OCI-LY1 (cell line): ENCODE measurements at regions not wholly inside any gene's neighbourhood (a gene's known extent, or its start where the extent isn't known, plus 50 kb on each side); places are given as distances from the start of the nearest gene placed in this dataset.

Experiments used
- H2AFZ ChIP-seq: fragments of 200-600 bp; sonication (generic), shearing (Covaris generic); 2 replicates; pipeline ENCODE4 v1.6.0; 2014; ENCODE audit warnings: antibody characterized with exemption, mild to moderate bottlenecking, low read length
- H3F3A ChIP-seq: fragments of 200-600 bp; sonication (generic), shearing (Covaris generic); 2 replicates; pipeline ENCODE4 v1.6.0; 2014; ENCODE audit warnings: mild to moderate bottlenecking, antibody characterized with exemption, low read length, moderate library complexity; ENCODE audit not compliant: insufficient read depth
- H3K27ac ChIP-seq: fragments of 200-600 bp; sonication (generic); 2 replicates; pipeline ENCODE4 v1.5.1; 2014; ENCODE audit warnings: low read length, mixed run types, mild to moderate bottlenecking, low read depth; ENCODE audit not compliant: poor library complexity, severe bottlenecking
- H3K27me3 ChIP-seq: fragments of 200-600 bp; sonication (generic); 2 replicates; pipeline ENCODE4 v1.6.0; 2014; ENCODE audit warnings: antibody characterized with exemption, mild to moderate bottlenecking, low read length, moderate library complexity; ENCODE audit not compliant: insufficient read depth
- H3K36me3 ChIP-seq: fragments of 200-600 bp; sonication (generic); 2 replicates; pipeline ENCODE4 v1.6.1; 2014; ENCODE audit warnings: mild to moderate bottlenecking, antibody characterized with exemption, low read length, moderate library complexity, mixed read lengths; ENCODE audit not compliant: insufficient read depth
- H3K4me1 ChIP-seq: fragments of 200-600 bp; sonication (generic); 2 replicates; pipeline ENCODE4 v1.5.1; 2014; ENCODE audit warnings: mild to moderate bottlenecking, low read length, moderate library complexity; ENCODE audit not compliant: insufficient read depth, severe bottlenecking
- H3K4me2 ChIP-seq: fragments of 200-600 bp; sonication (generic), shearing (Covaris generic); 2 replicates; pipeline ENCODE4 v1.6.1; 2014; ENCODE audit warnings: low read length
- H3K4me3 ChIP-seq: fragments of 200-600 bp; sonication (generic); 2 replicates; pipeline ENCODE4 v1.5.1; 2014; ENCODE audit warnings: low read length, low read depth, mild to moderate bottlenecking, mixed read lengths; ENCODE audit not compliant: poor library complexity, severe bottlenecking
- H3K79me2 ChIP-seq: fragments of 200-600 bp; shearing (Covaris generic); 2 replicates; pipeline ENCODE4 v1.6.1; 2016; ENCODE audit warnings: mixed run types, low read length, mixed read lengths; ENCODE audit not compliant: insufficient read depth
- H3K9ac ChIP-seq: fragments of 200-600 bp; sonication (generic), shearing (Covaris generic); 2 replicates; pipeline ENCODE4 v1.6.1; 2014; ENCODE audit warnings: mild to moderate bottlenecking, low read length, mixed read lengths
- H3K9me2 ChIP-seq: fragments of 200-600 bp; sonication (generic), shearing (Covaris generic); 2 replicates; pipeline ENCODE4 v1.6.1; 2014; ENCODE audit warnings: low read depth, mild to moderate bottlenecking, low read length, mixed read lengths
- H3K9me3 ChIP-seq: fragments of 200-600 bp; shearing (Covaris generic); 2 replicates; pipeline ENCODE4 v1.6.1; 2014; ENCODE audit warnings: low read length, mixed read lengths
- H4K20me1 ChIP-seq: fragments of 200-600 bp; sonication (generic), shearing (Covaris generic); 2 replicates; pipeline ENCODE4 v1.6.0; 2016; ENCODE audit warnings: mild to moderate bottlenecking, low read length; ENCODE audit not compliant: insufficient read depth
- CTCF ChIP-seq: fragments of 200-600 bp; sonication (generic), shearing (Covaris generic); IDR thresholded peaks from 2 replicates; pipeline ENCODE4 v1.5.1; 2017; ENCODE audit warnings: mild to moderate bottlenecking, antibody characterized with exemption, low read length, moderate library complexity, mixed read lengths
- EZH2 ChIP-seq: fragments of 200-600 bp; sonication (generic), shearing (Covaris generic); IDR thresholded peaks from 2 replicates; pipeline ENCODE4 v1.8.0; 2017; ENCODE audit warnings: borderline replicate concordance, mixed run types, mild to moderate bottlenecking, antibody characterized with exemption, low read length, moderate library complexity, mixed read lengths

- Histone ChIP-seq H3K27ac (no peak overlapping the region), H3K9ac (no peak overlapping the region), H3K4me1 (no peaks in the 10 kb centered on the region), H3K36me3 (no peaks in the 10 kb centered on the region), H3K4me3 (no peak overlapping the region), H3K79me2 (no peaks in the 10 kb centered on the region), H4K20me1 (no peaks in the 10 kb centered on the region), H3K9me2 (no peaks in the 10 kb centered on the region), H2AFZ (no peak overlapping the region), H3K4me2 (no peak overlapping the region), H3K27me3 (no peaks in the 10 kb centered on the region), H3K9me3 (no peaks in the 10 kb centered on the region), H3F3A (no peaks in the 10 kb centered on the region)
- TF ChIP-seq CTCF, result no peak
- TF ChIP-seq EZH2, result no peak
Measured at GRCh38 chr4:157994863-157995262, 178.0 kb downstream of the GASK1B start.

- Histone ChIP-seq H3K4me3 (no peak overlapping the region), H3K27me3 (no peaks in the 10 kb centered on the region), H4K20me1 (no peaks in the 10 kb centered on the region), H3K9me2 (no peaks in the 10 kb centered on the region), H3K9me3 (no peaks in the 10 kb centered on the region), H3K4me1 (no peaks in the 10 kb centered on the region), H3K36me3 (no peaks in the 10 kb centered on the region), H3K79me2 (no peaks in the 10 kb centered on the region), H3F3A (no peaks in the 10 kb centered on the region), H3K4me2 (no peak overlapping the region), H3K27ac (no peak overlapping the region), H3K9ac (no peak overlapping the region), H2AFZ (no peak overlapping the region)
- TF ChIP-seq CTCF (no peak), EZH2 (no peak)
Measured at GRCh38 chr4:157992948-157993839, 179.6 kb downstream of the GASK1B start.

GRCh38 chr4:157992038-157992705 lies 180.7 kb downstream of the GASK1B start:
- Histone ChIP-seq H3K4me3 (no peak overlapping the region), H3F3A (no peaks in the 10 kb centered on the region), H2AFZ (no peak overlapping the region), H3K27ac (no peak overlapping the region), H3K27me3 (no peaks in the 10 kb centered on the region), H3K4me2 (no peak overlapping the region), H3K9ac (no peak overlapping the region), H3K9me3 (no peaks in the 10 kb centered on the region), H3K4me1 (no peaks in the 10 kb centered on the region), H3K79me2 (no peaks in the 10 kb centered on the region), H4K20me1 (no peaks in the 10 kb centered on the region), H3K36me3 (no peaks in the 10 kb centered on the region), H3K9me2 (no peaks in the 10 kb centered on the region)
- TF ChIP-seq CTCF (peak; percentile 67), EZH2 (no peak)
